BE2C (cell line): ENCODE measurements at regions not wholly inside any gene's neighbourhood (a gene's known extent, or its start where the extent isn't known, plus 50 kb on each side); places are given as distances from the start of the nearest gene placed in this dataset.
A peak's percentile ranks its signal among the peaks of the same experiment; 100 is the strongest.

Experiments used
- DNase-seq: peaks from one replicate; pipeline ENCODE4 v3.0.0-alpha.2; 2020
- H3K27me3 ChIP-seq: fragments of 250-450 bp; sonication (Bioruptor Pico); 2 replicates; pipeline ENCODE4 v1.5.1; 2020; ENCODE audit warnings: mild to moderate bottlenecking
- H3K36me3 ChIP-seq: fragments of 250-450 bp; sonication (Bioruptor Pico); 2 replicates; pipeline ENCODE4 v1.5.1; 2020; ENCODE audit warnings: mild to moderate bottlenecking
- H3K4me1 ChIP-seq: fragments of 250-450 bp; sonication (Bioruptor Pico); 2 replicates; pipeline ENCODE4 v1.5.1; 2020
- H3K4me3 ChIP-seq: 2 replicates; pipeline ENCODE4 v1.5.1; 2011; ENCODE audit warnings: low read depth, low read length
- H3K9me3 ChIP-seq: fragments of 250-450 bp; sonication (Bioruptor Pico); 2 replicates; pipeline ENCODE4 v1.5.1; 2020
- TF ChIP-seq, protein P1 (sequence below): IDR thresholded peaks from 2 replicates; pipeline ENCODE4 v1.5.1; 2012; ENCODE audit warnings: mild to moderate bottlenecking, low read depth, low read length

DNA sequence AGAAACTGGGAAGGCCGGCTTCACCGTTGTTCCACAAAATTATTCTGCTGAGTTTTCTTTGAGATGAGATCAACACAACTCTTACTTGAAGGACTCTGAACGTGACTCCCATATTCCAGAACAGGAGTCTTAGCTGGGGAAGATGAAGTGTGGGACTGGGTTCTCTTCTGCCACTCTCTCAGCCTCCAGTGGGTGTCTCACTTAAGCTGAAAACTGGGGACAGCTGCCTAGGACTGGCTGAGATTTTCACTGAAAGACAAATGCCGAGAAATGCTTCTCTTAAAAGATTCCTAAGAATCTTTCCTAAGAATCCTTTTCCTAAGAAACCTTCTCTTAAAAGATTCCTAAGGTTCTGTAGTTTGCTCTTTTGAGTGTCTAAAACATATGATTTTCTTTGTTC, 156.6 kb upstream of the LHCGR start:
- DNase-seq = no peak
- Histone ChIP-seq H3K4me3 (no peak overlapping the region), H3K4me1 (no peaks in the 10 kb centered on the region), H3K36me3 (no peaks in the 10 kb centered on the region), H3K27me3 (no peaks in the 10 kb centered on the region), H3K9me3 (no peaks in the 10 kb centered on the region)
- TF ChIP-seq, protein P1, sequence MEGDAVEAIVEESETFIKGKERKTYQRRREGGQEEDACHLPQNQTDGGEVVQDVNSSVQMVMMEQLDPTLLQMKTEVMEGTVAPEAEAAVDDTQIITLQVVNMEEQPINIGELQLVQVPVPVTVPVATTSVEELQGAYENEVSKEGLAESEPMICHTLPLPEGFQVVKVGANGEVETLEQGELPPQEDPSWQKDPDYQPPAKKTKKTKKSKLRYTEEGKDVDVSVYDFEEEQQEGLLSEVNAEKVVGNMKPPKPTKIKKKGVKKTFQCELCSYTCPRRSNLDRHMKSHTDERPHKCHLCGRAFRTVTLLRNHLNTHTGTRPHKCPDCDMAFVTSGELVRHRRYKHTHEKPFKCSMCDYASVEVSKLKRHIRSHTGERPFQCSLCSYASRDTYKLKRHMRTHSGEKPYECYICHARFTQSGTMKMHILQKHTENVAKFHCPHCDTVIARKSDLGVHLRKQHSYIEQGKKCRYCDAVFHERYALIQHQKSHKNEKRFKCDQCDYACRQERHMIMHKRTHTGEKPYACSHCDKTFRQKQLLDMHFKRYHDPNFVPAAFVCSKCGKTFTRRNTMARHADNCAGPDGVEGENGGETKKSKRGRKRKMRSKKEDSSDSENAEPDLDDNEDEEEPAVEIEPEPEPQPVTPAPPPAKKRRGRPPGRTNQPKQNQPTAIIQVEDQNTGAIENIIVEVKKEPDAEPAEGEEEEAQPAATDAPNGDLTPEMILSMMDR = peak; percentile 34

DNA sequence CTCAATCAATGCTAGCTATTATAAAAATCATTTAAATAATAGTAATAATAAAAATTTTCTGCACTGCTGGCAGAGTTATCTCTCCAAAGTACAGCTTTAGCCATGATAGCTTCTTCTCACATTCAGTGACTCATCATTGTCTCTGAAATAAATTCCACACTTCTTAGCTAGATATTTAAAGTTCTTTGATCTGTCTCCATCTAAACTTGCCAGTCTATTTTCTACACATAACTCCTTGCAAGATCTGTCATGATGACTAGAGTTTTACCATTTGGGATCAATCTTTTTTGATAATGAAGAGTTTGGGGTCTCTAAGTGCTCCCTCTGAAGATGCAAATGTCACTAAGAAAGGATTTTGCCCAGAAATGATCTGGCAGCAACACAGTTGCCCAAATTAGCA, 155.4 kb upstream of the LHCGR start:
- H3K36me3 ChIP-seq = no peaks in the 10 kb centered on the region
- DNase-seq = no peak
- no peaks in the 10 kb centered on the region for H3K9me3 ChIP-seq
- TF ChIP-seq, protein P1 = no peak
- H3K27me3 ChIP-seq = no peaks in the 10 kb centered on the region
- H3K4me1 ChIP-seq = no peaks in the 10 kb centered on the region
- no peak overlapping the region for H3K4me3 ChIP-seq

DNA sequence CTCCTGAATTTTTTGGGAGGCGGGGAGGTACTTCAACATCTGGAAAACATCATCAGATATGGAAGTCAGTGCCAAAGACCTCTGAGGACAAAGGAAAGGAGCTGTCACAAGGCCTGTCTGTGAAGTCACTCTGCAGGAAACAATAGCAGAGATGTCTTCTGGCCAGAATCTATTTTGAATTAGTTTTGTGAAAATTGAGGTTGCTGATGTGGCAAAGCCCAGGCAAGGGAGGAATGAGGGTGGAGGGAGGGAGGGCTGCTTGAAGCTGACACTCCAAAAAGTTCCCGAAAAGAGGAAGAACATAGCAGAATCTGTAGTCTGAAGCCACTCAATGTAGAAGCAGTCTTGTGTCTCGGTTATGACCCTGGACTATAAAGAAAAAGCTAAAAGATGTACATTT, 151.1 kb upstream of the LHCGR start:
- no peak for DNase-seq
- TF ChIP-seq, protein P1 = no peak
- Histone ChIP-seq H3K27me3 (no peaks in the 10 kb centered on the region), H3K4me3 (no peak overlapping the region), H3K9me3 (no peaks in the 10 kb centered on the region), H3K4me1 (no peaks in the 10 kb centered on the region), H3K36me3 (no peaks in the 10 kb centered on the region)

DNA sequence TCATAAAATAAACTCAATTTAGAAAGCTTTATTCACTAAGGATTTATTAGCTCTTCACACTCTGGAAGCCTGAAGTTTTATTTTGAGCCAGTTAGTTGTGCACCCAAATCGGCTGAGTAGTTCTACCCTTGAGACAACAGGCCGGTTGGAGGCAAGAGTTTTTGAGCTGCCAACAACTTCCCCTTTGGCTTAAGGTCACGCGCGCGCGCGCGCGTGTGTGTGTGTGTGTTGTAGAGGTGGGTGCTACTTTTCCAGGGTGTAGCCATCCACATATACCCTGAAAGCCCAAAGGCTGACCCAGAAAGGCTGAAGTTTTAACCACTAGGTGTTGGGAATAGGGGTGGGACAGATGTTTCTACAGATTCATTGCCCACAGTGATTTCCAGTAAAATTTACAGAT, 150.2 kb upstream of the LHCGR start:
- H3K4me3 ChIP-seq = no peak overlapping the region
- DNase-seq = no peak
- H3K36me3 ChIP-seq = no peaks in the 10 kb centered on the region
- no peaks in the 10 kb centered on the region for H3K27me3 ChIP-seq
- TF ChIP-seq, protein P1 = no peak
- no peaks in the 10 kb centered on the region for H3K4me1 ChIP-seq
- no peaks in the 10 kb centered on the region for H3K9me3 ChIP-seq

DNA sequence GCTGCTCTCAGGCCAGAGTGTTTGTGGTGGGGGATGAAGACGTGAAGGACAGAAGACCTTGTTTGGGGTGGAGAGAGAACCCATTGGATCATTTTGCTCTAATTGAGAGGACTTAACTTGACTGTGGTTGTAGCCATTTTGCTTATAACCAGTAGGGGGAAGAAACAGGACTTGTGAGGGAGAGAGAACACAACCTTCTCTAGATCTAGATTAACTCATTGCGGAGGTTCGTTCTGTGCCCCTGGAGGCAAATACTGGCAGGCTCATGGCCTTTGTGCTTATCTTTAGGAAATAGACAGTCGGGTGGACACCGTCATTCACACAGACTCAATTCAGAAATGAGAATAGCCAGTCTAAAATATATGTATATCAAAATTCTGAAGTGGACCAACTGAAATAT, 147.0 kb upstream of the LHCGR start:
- TF ChIP-seq, protein P1 = peak; percentile 27
- no peak for DNase-seq
- H3K4me3 ChIP-seq = no peak overlapping the region
- H3K9me3 ChIP-seq = no peaks in the 10 kb centered on the region
- H3K27me3 ChIP-seq = no peaks in the 10 kb centered on the region
- H3K36me3 ChIP-seq = no peaks in the 10 kb centered on the region
- H3K4me1 ChIP-seq = no peaks in the 10 kb centered on the region

DNA sequence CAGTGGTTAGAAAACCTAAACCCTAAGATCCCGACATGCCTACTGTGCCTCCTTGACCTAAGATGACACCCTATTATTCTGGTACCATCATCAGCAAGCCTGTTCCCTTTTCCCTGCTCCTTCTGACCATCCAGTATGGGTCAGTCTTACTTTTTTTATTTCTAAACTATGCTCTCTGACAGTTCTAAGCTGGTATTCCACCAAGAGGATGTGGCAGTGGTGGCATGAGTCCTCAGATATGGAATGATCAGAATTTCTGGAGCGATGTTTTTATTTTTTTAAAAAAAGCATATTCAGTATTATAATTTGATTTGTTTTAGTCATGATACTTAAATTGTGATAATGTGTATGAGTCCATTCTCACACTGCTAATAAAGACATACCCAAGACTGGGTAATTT, 145.9 kb upstream of the LHCGR start:
- Histone ChIP-seq H3K36me3 (no peaks in the 10 kb centered on the region), H3K4me1 (no peaks in the 10 kb centered on the region), H3K27me3 (no peaks in the 10 kb centered on the region), H3K4me3 (no peak overlapping the region), H3K9me3 (no peaks in the 10 kb centered on the region)
- TF ChIP-seq, protein P1 = no peak
- DNase-seq = no peak
